GM18498 (cell line): ENCODE measurements at regions not wholly inside any gene's neighbourhood (a gene's known extent, or its start where the extent isn't known, plus 50 kb on each side); places are given as distances from the start of the nearest gene placed in this dataset.
A peak's percentile ranks its signal among the peaks of the same experiment; 100 is the strongest.

Experiments
- ATAC-seq: cut with Tn5 transposase; IDR thresholded peaks from one replicate; pipeline ENCODE4 v1.9.1; 2021; ENCODE audit warnings: mild to moderate bottlenecking, moderate library complexity; ENCODE audit not compliant: unreplicated experiment

GRCh38 chr10:54903745-54904144 is 102.7 kb upstream of the PCDH15 start:
- ATAC-seq: no peak

- ATAC-seq: peak; percentile 61
Observed at GRCh38 chr10:54900584-54900983, 99.6 kb upstream of the PCDH15 start.

GRCh38 chr10:54880996-54881395 is 80.0 kb upstream of the PCDH15 start:
- ATAC-seq: no peak

GRCh38 chr10:54869022-54869421 is 68.0 kb upstream of the PCDH15 start:
- no peak for ATAC-seq

GRCh38 chr10:54866666-54867065 is 65.6 kb upstream of the PCDH15 start:
- ATAC-seq: no peak

GRCh38 chr10:54854843-54855242 is 53.8 kb upstream of the PCDH15 start:
- ATAC-seq: no peak

GRCh38 chr10:54854389-54854788 is 53.4 kb upstream of the PCDH15 start:
- no peak for ATAC-seq

- ATAC-seq: no peak
Observed at GRCh38 chr10:54853883-54854282, 52.9 kb upstream of the PCDH15 start.
